ENCODE measurements at regions not wholly inside any gene's neighbourhood (a gene's known extent, or its start where the extent isn't known, plus 50 kb on each side); places are given as distances from the start of the nearest gene placed in this dataset.

- H3K4me1 ChIP-seq (ENCODE audit: control insufficient read depth in 2 of 2, insufficient read depth in 2 of 2, low read length in 2 of 2) = no peaks in the 10 kb centered on the region
- Mint-ChIP-seq H3K27me3 (no peaks in the 10 kb centered on the region), H3K9me3 (ENCODE audit: insufficient read depth) (peaks cover 4% of the 10 kb centered on the region), H3K4me3 (no peak overlapping the region), H3K27ac (no peak overlapping the region), H3K4me1 (no peaks in the 10 kb centered on the region)
- no peak overlapping the region for H3K27ac ChIP-seq (ENCODE audit: low read length in 2 of 2)
- TF ChIP-seq EZH2 (IDR thresholded peaks at IDR 0.05; ENCODE audit: borderline replicate concordance, insufficient read depth, low read depth, low read length, poor library complexity, severe bottlenecking) (no peak), CTCF (IDR thresholded peaks at IDR 0.05) (no peak)
- DNase-seq (no peak), ATAC-seq (ENCODE audit: low read depth) (no peak)
- ChIA-PET CTCF (no interaction called here), POLR2A (no interaction called here)
- H3K36me3 ChIP-seq (replicated peaks in 1 of 2; ENCODE audit: control extremely low read depth in 1 of 2, control insufficient read depth in 1 of 2, extremely low read depth in 1 of 2, insufficient read depth in 2 of 2, low read length in 1 of 2) = no peaks in the 10 kb centered on the region
- no peak overlapping the region for H3K4me2 ChIP-seq (replicated peaks; ENCODE audit: low read depth, low read length, poor library complexity, severe bottlenecking)
- H3K4me3 ChIP-seq (ENCODE audit: control extremely low read depth in 1 of 5, extremely low read depth in 1 of 5, insufficient read depth in 1 of 5, low read depth in 2 of 5, low read length in 4 of 5) = no peak overlapping the region
- H2AFZ ChIP-seq (ENCODE audit: insufficient read depth, low read depth, low read length, poor library complexity, severe bottlenecking) = no peak overlapping the region
- no peaks in the 10 kb centered on the region for H3K27me3 ChIP-seq (replicated peaks in 1 of 4; ENCODE audit: control extremely low read depth in 1 of 4, control insufficient read depth in 3 of 4, insufficient read depth in 4 of 4, low read length in 3 of 4)
- H4K20me1 ChIP-seq (ENCODE audit: control insufficient read depth, insufficient read depth, low read length, poor library complexity, severe bottlenecking) = no peaks in the 10 kb centered on the region
- WGBS (ENCODE audit: insufficient coverage) = 100% methylated on average over 1 of the region's 2 CpGs
- no peak overlapping the region for H3K9ac ChIP-seq (ENCODE audit: low read length)
- H3K9me3 ChIP-seq (ENCODE audit: control extremely low read depth in 1 of 3, control insufficient read depth in 2 of 3, insufficient read depth in 1 of 3, low read length in 2 of 3) = peaks cover 0 to 17% (median 0%) of the 10 kb centered on the region in 3 donors
- no peaks in the 10 kb centered on the region for H3K79me2 ChIP-seq (ENCODE audit: control insufficient read depth, insufficient read depth, low read length)
- intact Hi-C loops (cut with micrococcal nuclease) = no loop called here
Measured at GRCh38 chr13:57825066-57825465, 193.5 kb downstream of the PCDH17 start.

GRCh38 chr13:57829496-57829895 lies 198.0 kb downstream of the PCDH17 start:
- Histone ChIP-seq H3K36me3 (replicated peaks in 1 of 2; ENCODE audit: control extremely low read depth in 1 of 2, control insufficient read depth in 1 of 2, extremely low read depth in 1 of 2, insufficient read depth in 2 of 2, low read length in 1 of 2) (no peaks in the 10 kb centered on the region), H4K20me1 (ENCODE audit: control insufficient read depth, insufficient read depth, low read length, poor library complexity, severe bottlenecking) (no peaks in the 10 kb centered on the region), H3K4me2 (replicated peaks; ENCODE audit: low read depth, low read length, poor library complexity, severe bottlenecking) (no peak overlapping the region), H3K79me2 (ENCODE audit: control insufficient read depth, insufficient read depth, low read length) (no peaks in the 10 kb centered on the region), H3K9me3 (ENCODE audit: control extremely low read depth in 1 of 3, control insufficient read depth in 2 of 3, insufficient read depth in 1 of 3, low read length in 2 of 3) (peaks cover 0 to 6% (median 0%) of the 10 kb centered on the region in 3 donors), H2AFZ (ENCODE audit: insufficient read depth, low read depth, low read length, poor library complexity, severe bottlenecking) (no peak overlapping the region), H3K4me1 (ENCODE audit: control insufficient read depth in 2 of 2, insufficient read depth in 2 of 2, low read length in 2 of 2) (no peaks in the 10 kb centered on the region), H3K27ac (ENCODE audit: low read length in 2 of 2) (no peak overlapping the region), H3K4me3 (ENCODE audit: control extremely low read depth in 1 of 5, extremely low read depth in 1 of 5, insufficient read depth in 1 of 5, low read depth in 2 of 5, low read length in 4 of 5) (no peak overlapping the region), H3K9ac (ENCODE audit: low read length) (no peak overlapping the region), H3K27me3 (replicated peaks in 1 of 4; ENCODE audit: control extremely low read depth in 1 of 4, control insufficient read depth in 3 of 4, insufficient read depth in 4 of 4, low read length in 3 of 4) (no peaks in the 10 kb centered on the region)
- intact Hi-C loops (cut with micrococcal nuclease) = no loop called here
- 92% methylated on average over 2 of the region's 3 CpGs for WGBS (ENCODE audit: insufficient coverage)
- ATAC-seq (ENCODE audit: low read depth) (no peak), DNase-seq (no peak)
- POLR2A ChIA-PET = no interaction called here
- H3K9me3 Mint-ChIP-seq (ENCODE audit: insufficient read depth) = peaks cover 7% of the 10 kb centered on the region
- H3K4me1 Mint-ChIP-seq = no peaks in the 10 kb centered on the region
- H3K27ac Mint-ChIP-seq = no peak overlapping the region
- H3K4me3 Mint-ChIP-seq = no peak overlapping the region
- no peaks in the 10 kb centered on the region for H3K27me3 Mint-ChIP-seq
- CTCF ChIA-PET = no interaction called here
- TF ChIP-seq CTCF (IDR thresholded peaks at IDR 0.05) = no peak
- TF ChIP-seq EZH2 (IDR thresholded peaks at IDR 0.05; ENCODE audit: borderline replicate concordance, insufficient read depth, low read depth, low read length, poor library complexity, severe bottlenecking) = no peak
